ENCODE measurements at regions not wholly inside any gene's neighbourhood (a gene's known extent, or its start where the extent isn't known, plus 50 kb on each side); places are given as distances from the start of the nearest gene placed in this dataset.

- Mint-ChIP-seq H3K36me3 (ENCODE audit: low read depth) (no peaks in the 10 kb centered on the region), H3K4me3 (no peak overlapping the region), H3K27me3 (no peaks in the 10 kb centered on the region), H3K9me3 (no peaks in the 10 kb centered on the region), H3K27ac (no peak overlapping the region), H3K4me1 (no peaks in the 10 kb centered on the region)
- ChIA-PET CTCF (interaction anchor here (1.5 kb wide), 2 partner anchors 13 to 28 kb away, joined by 3 read pairs; no protein-coding TSS in a partner anchor), POLR2A (no interaction called here)
- no peak for DNase-seq
Measured at GRCh38 chr11:119789766-119790407, 60.9 kb upstream of the NECTIN1 start.

GRCh38 chr11:119788911-119789560 lies 60.0 kb upstream of the NECTIN1 start:
- no peak overlapping the region for H3K4me3 Mint-ChIP-seq
- CTCF ChIA-PET, result no interaction called here
- H3K27ac Mint-ChIP-seq, result no peak overlapping the region
- H3K36me3 Mint-ChIP-seq (ENCODE audit: low read depth), result no peaks in the 10 kb centered on the region
- DNase-seq, result no peak
- no peaks in the 10 kb centered on the region for H3K9me3 Mint-ChIP-seq
- H3K4me1 Mint-ChIP-seq, result no peaks in the 10 kb centered on the region
- H3K27me3 Mint-ChIP-seq, result no peaks in the 10 kb centered on the region
- POLR2A ChIA-PET, result no interaction called here

- Mint-ChIP-seq H3K27ac (no peak overlapping the region), H3K4me1 (no peaks in the 10 kb centered on the region), H3K27me3 (no peaks in the 10 kb centered on the region), H3K36me3 (ENCODE audit: low read depth) (no peaks in the 10 kb centered on the region), H3K4me3 (no peak overlapping the region), H3K9me3 (no peaks in the 10 kb centered on the region)
- ChIA-PET CTCF (no interaction called here), POLR2A (no interaction called here)
- no peak for DNase-seq
Measured at GRCh38 chr11:119788096-119788883, 59.3 kb upstream of the NECTIN1 start.

- Mint-ChIP-seq H3K4me3 (no peak overlapping the region), H3K9me3 (no peaks in the 10 kb centered on the region), H3K36me3 (ENCODE audit: low read depth) (no peaks in the 10 kb centered on the region), H3K27me3 (no peaks in the 10 kb centered on the region), H3K4me1 (no peaks in the 10 kb centered on the region), H3K27ac (no peak overlapping the region)
- CTCF ChIA-PET, result no interaction called here
- POLR2A ChIA-PET, result no interaction called here
- DNase-seq, result no peak
Measured at GRCh38 chr11:119787074-119787461, 58.1 kb upstream of the NECTIN1 start.

GRCh38 chr11:119786431-119787073 lies 57.6 kb upstream of the NECTIN1 start:
- H3K4me3 Mint-ChIP-seq, result no peak overlapping the region
- ChIA-PET POLR2A (no interaction called here), CTCF (no interaction called here)
- no peak for DNase-seq
- H3K27me3 Mint-ChIP-seq, result peaks cover 3% of the 10 kb centered on the region
- H3K9me3 Mint-ChIP-seq, result no peaks in the 10 kb centered on the region
- no peak overlapping the region for H3K27ac Mint-ChIP-seq
- no peaks in the 10 kb centered on the region for H3K36me3 Mint-ChIP-seq (ENCODE audit: low read depth)
- H3K4me1 Mint-ChIP-seq, result no peaks in the 10 kb centered on the region

- ChIA-PET CTCF (no interaction called here), POLR2A (no interaction called here)
Measured at GRCh38 chr11:119785131-119785530, 56.1 kb upstream of the NECTIN1 start.

GRCh38 chr11:119784421-119784820 lies 55.4 kb upstream of the NECTIN1 start:
- ChIA-PET POLR2A (no interaction called here), CTCF (no interaction called here)
- Mint-ChIP-seq H3K4me1 (no peaks in the 10 kb centered on the region), H3K4me3 (no peak overlapping the region), H3K27me3 (peaks cover 3% of the 10 kb centered on the region), H3K9me3 (no peaks in the 10 kb centered on the region), H3K27ac (no peak overlapping the region), H3K36me3 (ENCODE audit: low read depth) (no peaks in the 10 kb centered on the region)
- no peak for DNase-seq

More at GRCh38 chr11:119785131-119785530, 56.1 kb upstream of the NECTIN1 start:
- Mint-ChIP-seq H3K27me3 (peaks cover 3% of the 10 kb centered on the region), H3K27ac (no peak overlapping the region), H3K9me3 (no peaks in the 10 kb centered on the region), H3K36me3 (ENCODE audit: low read depth) (no peaks in the 10 kb centered on the region), H3K4me1 (no peaks in the 10 kb centered on the region), H3K4me3 (no peak overlapping the region)
- no peak for DNase-seq

GRCh38 chr11:119783466-119784400 lies 54.7 kb upstream of the NECTIN1 start:
- no peak overlapping the region for H3K4me3 Mint-ChIP-seq
- POLR2A ChIA-PET, result no interaction called here
- no peak for DNase-seq
- H3K27me3 Mint-ChIP-seq, result peaks cover 3% of the 10 kb centered on the region
- CTCF ChIA-PET, result no interaction called here
- no peaks in the 10 kb centered on the region for H3K36me3 Mint-ChIP-seq (ENCODE audit: low read depth)
- H3K27ac Mint-ChIP-seq, result no peak overlapping the region
- H3K9me3 Mint-ChIP-seq, result no peaks in the 10 kb centered on the region
- no peaks in the 10 kb centered on the region for H3K4me1 Mint-ChIP-seq

GRCh38 chr11:119782739-119783072 lies 53.7 kb upstream of the NECTIN1 start:
- CTCF ChIA-PET, result interaction anchor here (1.0 to 1.5 kb wide), 2 partner anchors 11 to 18 kb away, joined by 3 read pairs; no protein-coding TSS in a partner anchor

GRCh38 chr11:119782006-119782738 lies 53.2 kb upstream of the NECTIN1 start:
- DNase-seq, result no peak
- no peaks in the 10 kb centered on the region for H3K4me1 Mint-ChIP-seq
- H3K36me3 Mint-ChIP-seq (ENCODE audit: low read depth), result no peaks in the 10 kb centered on the region
- POLR2A ChIA-PET, result no interaction called here
- H3K27ac Mint-ChIP-seq, result no peak overlapping the region
- H3K9me3 Mint-ChIP-seq, result no peaks in the 10 kb centered on the region
- peaks cover 3% of the 10 kb centered on the region for H3K27me3 Mint-ChIP-seq
- CTCF ChIA-PET, result interaction anchor here (1.0 to 1.5 kb wide), 2 partner anchors 11 to 18 kb away, joined by 3 read pairs; no protein-coding TSS in a partner anchor
- no peak overlapping the region for H3K4me3 Mint-ChIP-seq

More at GRCh38 chr11:119782739-119783072, 53.7 kb upstream of the NECTIN1 start:
- Mint-ChIP-seq H3K4me1 (no peaks in the 10 kb centered on the region), H3K4me3 (no peak overlapping the region), H3K36me3 (ENCODE audit: low read depth) (no peaks in the 10 kb centered on the region), H3K27me3 (peaks cover 3% of the 10 kb centered on the region), H3K27ac (no peak overlapping the region), H3K9me3 (no peaks in the 10 kb centered on the region)
- POLR2A ChIA-PET, result no interaction called here
- no peak for DNase-seq

- DNase-seq, result no peak
- Mint-ChIP-seq H3K27me3 (peaks cover 3% of the 10 kb centered on the region), H3K4me3 (no peak overlapping the region), H3K27ac (no peak overlapping the region), H3K9me3 (no peaks in the 10 kb centered on the region), H3K4me1 (no peaks in the 10 kb centered on the region), H3K36me3 (ENCODE audit: low read depth) (no peaks in the 10 kb centered on the region)
- POLR2A ChIA-PET, result no interaction called here
- CTCF ChIA-PET, result no interaction called here
Measured at GRCh38 chr11:119780222-119780953, 51.4 kb upstream of the NECTIN1 start.
